ENCODE measurements at regions not wholly inside any gene's neighbourhood (a gene's known extent, or its start where the extent isn't known, plus 50 kb on each side); places are given as distances from the start of the nearest gene placed in this dataset.

- TF ChIP-seq, protein P1, sequence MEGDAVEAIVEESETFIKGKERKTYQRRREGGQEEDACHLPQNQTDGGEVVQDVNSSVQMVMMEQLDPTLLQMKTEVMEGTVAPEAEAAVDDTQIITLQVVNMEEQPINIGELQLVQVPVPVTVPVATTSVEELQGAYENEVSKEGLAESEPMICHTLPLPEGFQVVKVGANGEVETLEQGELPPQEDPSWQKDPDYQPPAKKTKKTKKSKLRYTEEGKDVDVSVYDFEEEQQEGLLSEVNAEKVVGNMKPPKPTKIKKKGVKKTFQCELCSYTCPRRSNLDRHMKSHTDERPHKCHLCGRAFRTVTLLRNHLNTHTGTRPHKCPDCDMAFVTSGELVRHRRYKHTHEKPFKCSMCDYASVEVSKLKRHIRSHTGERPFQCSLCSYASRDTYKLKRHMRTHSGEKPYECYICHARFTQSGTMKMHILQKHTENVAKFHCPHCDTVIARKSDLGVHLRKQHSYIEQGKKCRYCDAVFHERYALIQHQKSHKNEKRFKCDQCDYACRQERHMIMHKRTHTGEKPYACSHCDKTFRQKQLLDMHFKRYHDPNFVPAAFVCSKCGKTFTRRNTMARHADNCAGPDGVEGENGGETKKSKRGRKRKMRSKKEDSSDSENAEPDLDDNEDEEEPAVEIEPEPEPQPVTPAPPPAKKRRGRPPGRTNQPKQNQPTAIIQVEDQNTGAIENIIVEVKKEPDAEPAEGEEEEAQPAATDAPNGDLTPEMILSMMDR (IDR thresholded peaks at IDR 0.05), result no peak
- no peak for TF ChIP-seq EHMT2 (IDR thresholded peaks at IDR 0.05; ENCODE audit: low read depth)
- no peak for TF ChIP-seq SREBF2 (IDR thresholded peaks at IDR 0.05)
- TF ChIP-seq RAD21 (conservative IDR thresholded peaks at IDR 0.05 in 1 of 2, IDR thresholded peaks at IDR 0.05 in 1 of 2), result no peak
- no peak for TF ChIP-seq USF2 (IDR thresholded peaks at IDR 0.05)
- no peak for TF ChIP-seq KDM5A (IDR thresholded peaks at IDR 0.05)
- TF ChIP-seq MAZ (IDR thresholded peaks at IDR 0.05; ENCODE audit: borderline replicate concordance, low read depth, low read length), result no peak
- TF ChIP-seq BCL3 (IDR thresholded peaks at IDR 0.05), result no peak
These were observed 417.2 kb upstream of the XYLT1 start for GRCh38 chr16:17887963-17888362.
